ENCODE measurements at regions not wholly inside any gene's neighbourhood (a gene's known extent, or its start where the extent isn't known, plus 50 kb on each side); places are given as distances from the start of the nearest gene placed in this dataset.

DNA sequence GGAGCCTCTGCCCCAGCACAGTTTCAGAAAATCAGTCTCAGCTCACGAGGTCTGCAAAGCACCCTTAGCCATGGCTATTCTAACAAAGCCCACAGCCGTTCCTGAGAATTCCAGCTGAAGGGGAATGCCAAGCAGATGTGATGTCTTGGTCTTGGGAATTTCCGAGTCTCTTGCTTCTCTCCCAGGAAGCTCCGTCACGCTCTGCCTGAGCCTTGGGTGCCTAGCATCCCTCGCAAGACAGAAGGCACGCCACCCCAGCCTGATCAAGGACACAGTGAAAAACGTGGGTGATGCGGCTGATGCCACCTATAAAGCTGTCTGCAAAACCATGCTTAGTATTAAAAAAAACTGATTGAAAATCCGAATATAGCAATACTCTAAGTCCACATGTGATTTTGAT lies 254.6 kb downstream of the SH3BP4 start:
- TF ChIP-seq POLR2A (IDR thresholded peaks at IDR 0.05; ENCODE audit: low read depth, low read length): no peak
- TF ChIP-seq POLR2AphosphoS5 (IDR thresholded peaks at IDR 0.05; ENCODE audit: low read depth, low read length): no peak
- TF ChIP-seq SPI1 (IDR thresholded peaks at IDR 0.05; ENCODE audit: low read depth, low read length): no peak
- no peak for TF ChIP-seq TAF1 (IDR thresholded peaks at IDR 0.05; ENCODE audit: low read depth, low read length)
- no peak for TF ChIP-seq PAX5 (IDR thresholded peaks at IDR 0.05; ENCODE audit: insufficient read depth, low read length, severe bottlenecking)

Measured in GM12891 (cell line).